ENCODE measurements at regions not wholly inside any gene's neighbourhood (a gene's known extent, or its start where the extent isn't known, plus 50 kb on each side); places are given as distances from the start of the nearest gene placed in this dataset.

- DNase-seq (ENCODE audit: low spot score in 2 of 2) = no peak
- H3K4me3 ChIP-seq (ENCODE audit: low read depth, poor library complexity, severe bottlenecking) = no peak overlapping the region
- WGBS, 2 donors = 72 to 73% methylated on average over 4 of the region's 4 CpGs
- TF ChIP-seq POLR2A (IDR thresholded peaks at IDR 0.05) (no peak), CTCF (IDR thresholded peaks at IDR 0.05) (no peak)
- intact Hi-C loops (cut with DNase I; ENCODE audit: low total_unique reads) = no loop called here
Observed at GRCh38 chr7:25279705-25280104, 51.4 kb upstream of the NPVF start.

GRCh38 chr7:25280181-25280580 is 51.9 kb upstream of the NPVF start:
- DNase-seq (ENCODE audit: low spot score in 2 of 2) = no peak
- TF ChIP-seq CTCF (IDR thresholded peaks at IDR 0.05) (no peak), POLR2A (IDR thresholded peaks at IDR 0.05) (no peak)
- WGBS, 2 donors = 87 to 93% methylated on average over 3 of the region's 3 CpGs
- no peak overlapping the region for H3K4me3 ChIP-seq (ENCODE audit: low read depth, poor library complexity, severe bottlenecking)
- intact Hi-C loops (cut with DNase I; ENCODE audit: low total_unique reads) = no loop called here

- DNase-seq (ENCODE audit: low spot score in 2 of 2) = no peak
- no peak for TF ChIP-seq POLR2A (IDR thresholded peaks at IDR 0.05)
- TF ChIP-seq CTCF (IDR thresholded peaks at IDR 0.05) = no peak
- H3K4me3 ChIP-seq (ENCODE audit: low read depth, poor library complexity, severe bottlenecking) = no peak overlapping the region
- WGBS, 2 donors = 84 to 87% methylated on average over 8 of the region's 8 CpGs
- intact Hi-C loops (cut with DNase I; ENCODE audit: low total_unique reads) = no loop called here
Observed at GRCh38 chr7:25282194-25282593, 53.9 kb upstream of the NPVF start.

- H3K4me3 ChIP-seq (ENCODE audit: low read depth, poor library complexity, severe bottlenecking) = no peak overlapping the region
- intact Hi-C loops (cut with DNase I; ENCODE audit: low total_unique reads) = no loop called here
- DNase-seq (ENCODE audit: low spot score in 2 of 2) = no peak
- TF ChIP-seq CTCF (IDR thresholded peaks at IDR 0.05) (no peak), POLR2A (IDR thresholded peaks at IDR 0.05) (no peak)
Observed at GRCh38 chr7:25286756-25287155, 58.5 kb upstream of the NPVF start.

GRCh38 chr7:25287291-25287690 is 59.0 kb upstream of the NPVF start:
- TF ChIP-seq POLR2A (IDR thresholded peaks at IDR 0.05) (no peak), CTCF (IDR thresholded peaks at IDR 0.05) (no peak)
- WGBS, 2 donors = 85 to 87% methylated on average over 6 of the region's 6 CpGs
- intact Hi-C loops (cut with DNase I; ENCODE audit: low total_unique reads) = no loop called here
- no peak for DNase-seq (ENCODE audit: low spot score in 2 of 2)
- H3K4me3 ChIP-seq (ENCODE audit: low read depth, poor library complexity, severe bottlenecking) = no peak overlapping the region

- H3K4me3 ChIP-seq (ENCODE audit: low read depth, poor library complexity, severe bottlenecking) = no peak overlapping the region
- WGBS, 2 donors = 74 to 77% methylated on average over 6 of the region's 6 CpGs
- intact Hi-C loops (cut with DNase I; ENCODE audit: low total_unique reads) = no loop called here
- DNase-seq (ENCODE audit: low spot score in 2 of 2) = no peak
- no peak for TF ChIP-seq POLR2A (IDR thresholded peaks at IDR 0.05)
Observed at GRCh38 chr7:25288556-25289307, 60.4 kb upstream of the NPVF start.
